MCF 10A (cell line): ENCODE measurements at regions not wholly inside any gene's neighbourhood (a gene's known extent, or its start where the extent isn't known, plus 50 kb on each side); places are given as distances from the start of the nearest gene placed in this dataset.

Source experiments
- BruUV-seq: library from RNA; stranded (reverse); fragments of 400-500 nt; replicated peaks from 2 replicates; lab custom pipeline; 2021; lab: Mats Ljungman, UMichigan
- CTCF ChIA-PET: fragments of 300-600 bp; sonication (Branson Sonifier 250); formaldehyde crosslinking; extraction: SDS; loops from one replicate; lab custom pipeline; 2021; ENCODE audit warnings: antibody characterized with exemption, inconsistent platforms; lab: Yijun Ruan, JAX
- POLR2A ChIA-PET: fragments of 300-600, 350-650 bp; sonication (Branson Sonifier 250); formaldehyde crosslinking; extraction: SDS; loops from one replicate; lab custom pipeline; 2020; ENCODE audit warnings: antibody characterized with exemption, inconsistent platforms; lab: Yijun Ruan, JAX
- DNase-seq: peaks from one replicate; pipeline ENCODE4 v3.0.0-alpha.2; 2018; ENCODE audit not compliant: unreplicated experiment
- H3K27ac Mint-ChIP-seq: one replicate; pipeline ENCODE4 v1.8.0; 2022; ENCODE audit warnings: mild to moderate bottlenecking, low read depth, mixed read lengths; ENCODE audit not compliant: unreplicated experiment
- H3K27me3 Mint-ChIP-seq: one replicate; pipeline ENCODE4 v1.8.0; 2022; ENCODE audit warnings: mixed read lengths; ENCODE audit not compliant: insufficient read depth, unreplicated experiment
- H3K36me3 Mint-ChIP-seq: one replicate; pipeline ENCODE4 v1.8.0; 2022; ENCODE audit warnings: mild to moderate bottlenecking, moderate library complexity, mixed read lengths; ENCODE audit not compliant: insufficient read depth, unreplicated experiment
- H3K4me1 Mint-ChIP-seq: one replicate; pipeline ENCODE4 v1.8.0; 2022; ENCODE audit warnings: mixed read lengths; ENCODE audit not compliant: insufficient read depth, unreplicated experiment
- H3K4me3 Mint-ChIP-seq: one replicate; pipeline ENCODE4 v1.8.0; 2022; ENCODE audit warnings: mild to moderate bottlenecking, moderate library complexity, mixed read lengths; ENCODE audit not compliant: unreplicated experiment
- H3K9me3 Mint-ChIP-seq: one replicate; pipeline ENCODE4 v1.8.0; 2022; ENCODE audit warnings: mixed read lengths; ENCODE audit not compliant: unreplicated experiment
- intact Hi-C: fragments of 100-400 bp; cut with micrococcal nuclease; formaldehyde crosslinking; loops from 2 replicates; pipeline ENCODE4 v1.14.1; 2022
- TF ChIP-seq, protein P1 (sequence below): fragments of 200-600 bp; IDR thresholded peaks from one replicate; pipeline ENCODE4 v1.8.0; 2022; ENCODE audit warnings: antibody characterized with exemption, mild to moderate bottlenecking; ENCODE audit not compliant: unreplicated experiment

DNA sequence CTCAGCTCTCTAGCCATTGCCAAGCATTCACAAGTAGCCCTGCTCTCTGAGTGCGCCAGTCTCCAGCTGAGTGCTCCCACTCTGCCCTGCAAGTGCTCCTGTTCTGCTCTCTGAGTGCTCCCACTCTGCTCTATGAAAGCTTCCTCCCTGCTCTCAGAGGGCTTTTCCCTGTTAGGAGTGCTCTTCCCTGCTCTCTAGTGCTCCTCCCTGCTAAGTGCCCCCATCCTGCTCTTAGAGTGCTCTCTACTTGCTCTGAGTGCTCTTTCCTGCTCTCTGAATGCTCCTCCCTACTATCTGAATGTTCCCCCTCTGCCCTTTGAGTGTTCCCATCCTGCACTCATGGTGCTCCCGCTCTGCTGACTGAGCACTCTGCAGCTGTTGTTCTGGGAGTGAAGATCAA lies 555.4 kb downstream of the NPHP4 start:
- no peak for DNase-seq
- no TSS peak for BruUV-seq
- ChIA-PET POLR2A (interaction anchor here (1.4 kb wide), 1 partner anchor 12 kb away, joined by 3 read pairs; no protein-coding TSS in a partner anchor), CTCF (interaction anchor here (0.6 kb wide), 2 partner anchors 14 to 863 kb away, joined by 3 to 4 read pairs; no protein-coding TSS in a partner anchor)
- H3K36me3 Mint-ChIP-seq: no peaks in the 10 kb centered on the region
- no peaks in the 10 kb centered on the region for H3K4me1 Mint-ChIP-seq
- intact Hi-C loops: no loop called here
- H3K27me3 Mint-ChIP-seq: peaks cover 75% of the 10 kb centered on the region
- H3K4me3 Mint-ChIP-seq: no peak overlapping the region
- TF ChIP-seq, protein P1, sequence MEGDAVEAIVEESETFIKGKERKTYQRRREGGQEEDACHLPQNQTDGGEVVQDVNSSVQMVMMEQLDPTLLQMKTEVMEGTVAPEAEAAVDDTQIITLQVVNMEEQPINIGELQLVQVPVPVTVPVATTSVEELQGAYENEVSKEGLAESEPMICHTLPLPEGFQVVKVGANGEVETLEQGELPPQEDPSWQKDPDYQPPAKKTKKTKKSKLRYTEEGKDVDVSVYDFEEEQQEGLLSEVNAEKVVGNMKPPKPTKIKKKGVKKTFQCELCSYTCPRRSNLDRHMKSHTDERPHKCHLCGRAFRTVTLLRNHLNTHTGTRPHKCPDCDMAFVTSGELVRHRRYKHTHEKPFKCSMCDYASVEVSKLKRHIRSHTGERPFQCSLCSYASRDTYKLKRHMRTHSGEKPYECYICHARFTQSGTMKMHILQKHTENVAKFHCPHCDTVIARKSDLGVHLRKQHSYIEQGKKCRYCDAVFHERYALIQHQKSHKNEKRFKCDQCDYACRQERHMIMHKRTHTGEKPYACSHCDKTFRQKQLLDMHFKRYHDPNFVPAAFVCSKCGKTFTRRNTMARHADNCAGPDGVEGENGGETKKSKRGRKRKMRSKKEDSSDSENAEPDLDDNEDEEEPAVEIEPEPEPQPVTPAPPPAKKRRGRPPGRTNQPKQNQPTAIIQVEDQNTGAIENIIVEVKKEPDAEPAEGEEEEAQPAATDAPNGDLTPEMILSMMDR: no peak
- H3K27ac Mint-ChIP-seq: no peak overlapping the region
- peaks cover 26% of the 10 kb centered on the region for H3K9me3 Mint-ChIP-seq

- Mint-ChIP-seq H3K4me3 (no peak overlapping the region), H3K36me3 (no peaks in the 10 kb centered on the region), H3K27ac (no peak overlapping the region), H3K27me3 (peaks cover 61% of the 10 kb centered on the region), H3K4me1 (peaks cover under 1% of the 10 kb centered on the region), H3K9me3 (peaks cover 26% of the 10 kb centered on the region)
- ChIA-PET POLR2A (interaction anchor here (1.4 kb wide), 1 partner anchor 10 kb away, joined by 3 read pairs; no protein-coding TSS in a partner anchor), CTCF (interaction anchor here (0.5 to 0.6 kb wide), 2 partner anchors 9 to 38 kb away, joined by 3 read pairs; no protein-coding TSS in a partner anchor)
- DNase-seq: no peak
- intact Hi-C loops: no loop called here
- TF ChIP-seq, protein P1: no peak
- BruUV-seq: no TSS peak
Measured at GRCh38 chr1:5435414-5435813, 556.8 kb downstream of the NPHP4 start.

DNA sequence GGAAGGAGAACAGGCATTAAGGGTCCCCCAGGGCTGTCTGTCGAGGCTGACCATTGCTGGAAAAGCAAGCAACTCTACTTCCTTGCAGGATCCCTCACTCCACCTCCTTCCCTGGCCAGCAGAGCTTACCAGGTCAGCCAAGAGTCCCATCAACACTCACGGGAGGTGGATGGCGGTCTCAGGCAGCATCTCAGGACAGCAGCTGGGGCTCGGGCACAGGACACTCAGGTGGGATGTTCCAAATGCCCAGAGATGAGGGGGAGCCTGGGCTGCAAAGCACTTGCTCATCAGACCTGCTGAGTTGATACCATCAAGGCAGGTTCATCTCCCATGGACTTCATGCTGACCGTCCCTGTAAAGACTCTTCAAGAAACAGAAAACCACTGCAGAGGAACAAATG lies 559.8 kb downstream of the NPHP4 start:
- POLR2A ChIA-PET: no interaction called here
- H3K36me3 Mint-ChIP-seq: no peaks in the 10 kb centered on the region
- peaks cover 8% of the 10 kb centered on the region for H3K9me3 Mint-ChIP-seq
- intact Hi-C loops: no loop called here
- DNase-seq: no peak
- no peak overlapping the region for H3K27ac Mint-ChIP-seq
- TF ChIP-seq, protein P1: no peak
- CTCF ChIA-PET: interaction anchor here (0.7 kb wide), 1 partner anchor 68 kb away, joined by 4 read pairs; no protein-coding TSS in a partner anchor
- H3K4me3 Mint-ChIP-seq: no peak overlapping the region
- H3K4me1 Mint-ChIP-seq: peaks cover 30% of the 10 kb centered on the region
- H3K27me3 Mint-ChIP-seq: peaks cover 42% of the 10 kb centered on the region
- no TSS peak for BruUV-seq

GRCh38 chr1:5430911-5431697 lies 561.1 kb downstream of the NPHP4 start:
- Mint-ChIP-seq H3K27me3 (peaks cover 28% of the 10 kb centered on the region), H3K4me3 (no peak overlapping the region), H3K36me3 (no peaks in the 10 kb centered on the region), H3K4me1 (peaks cover 31% of the 10 kb centered on the region), H3K9me3 (no peaks in the 10 kb centered on the region), H3K27ac (no peak overlapping the region)
- CTCF ChIA-PET: no interaction called here
- POLR2A ChIA-PET: interaction anchor here (0.7 kb wide), 1 partner anchor 13 kb away, joined by 3 read pairs; no protein-coding TSS in a partner anchor
- BruUV-seq: no TSS peak
- DNase-seq: no peak
- TF ChIP-seq, protein P1: no peak
- intact Hi-C loops: no loop called here
